SK-N-SH (cell line): ENCODE measurements at regions not wholly inside any gene's neighbourhood (a gene's known extent, or its start where the extent isn't known, plus 50 kb on each side); places are given as distances from the start of the nearest gene placed in this dataset.

Source experiments
- EP300 ChIP-seq, 2 experiments: IDR thresholded peaks; 2 replicates each; pipeline versions ENCODE4 v1.4.0 to v1.6.1; 2012; ENCODE audit warnings: borderline replicate concordance in 1 of 2, low read depth in 1 of 2, low read length in 1 of 2
- GATA2 ChIP-seq: sonication (generic); formaldehyde crosslinking; IDR thresholded peaks from 2 replicates; pipeline ENCODE4 v1.5.0; 2020; ENCODE audit warnings: mild to moderate bottlenecking, missing genetic modification reagents
- JUND ChIP-seq: IDR thresholded peaks from 2 replicates; pipeline ENCODE4 v1.4.0; 2012
- POLR2AphosphoS5 ChIP-seq: IDR thresholded peaks from 2 replicates; pipeline ENCODE4 v1.6.1; 2012; ENCODE audit warnings: low read depth, low read length
- RAD21 ChIP-seq: IDR thresholded peaks from 2 replicates; pipeline ENCODE4 v1.6.1; 2012; ENCODE audit warnings: mild to moderate bottlenecking, low read length
- RCOR1 ChIP-seq: fragments of 150-350 bp; IDR thresholded peaks from 2 replicates; pipeline ENCODE4 v1.6.1; 2017; ENCODE audit warnings: antibody characterized with exemption, low read length
- RFX5 ChIP-seq: IDR thresholded peaks from 2 replicates; pipeline ENCODE4 v1.6.1; 2012; ENCODE audit warnings: mild to moderate bottlenecking, improper control_type of control experiment, low read length
- TF ChIP-seq, protein P1 (sequence below): fragments of 200-600 bp; sonication (generic); IDR thresholded peaks from 2 replicates; pipeline ENCODE4 v1.6.1; 2017; ENCODE audit warnings: antibody characterized with exemption, mild to moderate bottlenecking, moderate library complexity
- TF ChIP-seq, protein P2 (sequence below): IDR thresholded peaks from 2 replicates; pipeline ENCODE4 v1.6.1; 2012; ENCODE audit warnings: mild to moderate bottlenecking, low read depth, low read length, moderate library complexity

DNA sequence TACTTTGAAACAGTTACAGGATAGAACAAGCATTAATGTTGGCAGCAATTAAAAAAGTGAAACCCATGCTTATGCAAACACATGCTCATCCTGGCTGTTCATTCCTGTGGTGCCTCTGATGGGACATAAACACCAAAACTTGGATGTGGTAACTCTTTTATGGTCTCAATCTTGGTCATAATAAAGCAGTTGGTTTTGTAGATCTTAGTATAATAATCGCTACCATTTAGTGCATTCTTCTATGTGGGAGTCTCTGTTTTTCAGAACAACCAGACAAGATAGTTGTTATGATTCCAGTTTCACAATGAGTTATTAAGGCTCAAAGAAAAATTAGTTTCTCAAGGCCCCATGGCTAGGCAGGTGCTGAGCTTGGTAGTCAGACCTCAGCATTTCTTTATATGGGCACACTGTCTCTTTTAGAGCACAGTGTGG, 184.0 kb downstream of the UTRN start:
- TF ChIP-seq POLR2AphosphoS5 = no peak
- TF ChIP-seq JUND = no peak
- TF ChIP-seq, protein P1, sequence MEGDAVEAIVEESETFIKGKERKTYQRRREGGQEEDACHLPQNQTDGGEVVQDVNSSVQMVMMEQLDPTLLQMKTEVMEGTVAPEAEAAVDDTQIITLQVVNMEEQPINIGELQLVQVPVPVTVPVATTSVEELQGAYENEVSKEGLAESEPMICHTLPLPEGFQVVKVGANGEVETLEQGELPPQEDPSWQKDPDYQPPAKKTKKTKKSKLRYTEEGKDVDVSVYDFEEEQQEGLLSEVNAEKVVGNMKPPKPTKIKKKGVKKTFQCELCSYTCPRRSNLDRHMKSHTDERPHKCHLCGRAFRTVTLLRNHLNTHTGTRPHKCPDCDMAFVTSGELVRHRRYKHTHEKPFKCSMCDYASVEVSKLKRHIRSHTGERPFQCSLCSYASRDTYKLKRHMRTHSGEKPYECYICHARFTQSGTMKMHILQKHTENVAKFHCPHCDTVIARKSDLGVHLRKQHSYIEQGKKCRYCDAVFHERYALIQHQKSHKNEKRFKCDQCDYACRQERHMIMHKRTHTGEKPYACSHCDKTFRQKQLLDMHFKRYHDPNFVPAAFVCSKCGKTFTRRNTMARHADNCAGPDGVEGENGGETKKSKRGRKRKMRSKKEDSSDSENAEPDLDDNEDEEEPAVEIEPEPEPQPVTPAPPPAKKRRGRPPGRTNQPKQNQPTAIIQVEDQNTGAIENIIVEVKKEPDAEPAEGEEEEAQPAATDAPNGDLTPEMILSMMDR = no peak
- TF ChIP-seq GATA2 (CRISPR knock-in tag) = no peak
- TF ChIP-seq EP300 (IDR thresholded peaks at IDR 0.05; ENCODE audit: borderline replicate concordance in 1 of 2, low read depth in 1 of 2, low read length in 1 of 2) = no peak
- no peak for TF ChIP-seq RAD21
- no peak for TF ChIP-seq RCOR1
- TF ChIP-seq RFX5 = no peak
- TF ChIP-seq, protein P2, sequence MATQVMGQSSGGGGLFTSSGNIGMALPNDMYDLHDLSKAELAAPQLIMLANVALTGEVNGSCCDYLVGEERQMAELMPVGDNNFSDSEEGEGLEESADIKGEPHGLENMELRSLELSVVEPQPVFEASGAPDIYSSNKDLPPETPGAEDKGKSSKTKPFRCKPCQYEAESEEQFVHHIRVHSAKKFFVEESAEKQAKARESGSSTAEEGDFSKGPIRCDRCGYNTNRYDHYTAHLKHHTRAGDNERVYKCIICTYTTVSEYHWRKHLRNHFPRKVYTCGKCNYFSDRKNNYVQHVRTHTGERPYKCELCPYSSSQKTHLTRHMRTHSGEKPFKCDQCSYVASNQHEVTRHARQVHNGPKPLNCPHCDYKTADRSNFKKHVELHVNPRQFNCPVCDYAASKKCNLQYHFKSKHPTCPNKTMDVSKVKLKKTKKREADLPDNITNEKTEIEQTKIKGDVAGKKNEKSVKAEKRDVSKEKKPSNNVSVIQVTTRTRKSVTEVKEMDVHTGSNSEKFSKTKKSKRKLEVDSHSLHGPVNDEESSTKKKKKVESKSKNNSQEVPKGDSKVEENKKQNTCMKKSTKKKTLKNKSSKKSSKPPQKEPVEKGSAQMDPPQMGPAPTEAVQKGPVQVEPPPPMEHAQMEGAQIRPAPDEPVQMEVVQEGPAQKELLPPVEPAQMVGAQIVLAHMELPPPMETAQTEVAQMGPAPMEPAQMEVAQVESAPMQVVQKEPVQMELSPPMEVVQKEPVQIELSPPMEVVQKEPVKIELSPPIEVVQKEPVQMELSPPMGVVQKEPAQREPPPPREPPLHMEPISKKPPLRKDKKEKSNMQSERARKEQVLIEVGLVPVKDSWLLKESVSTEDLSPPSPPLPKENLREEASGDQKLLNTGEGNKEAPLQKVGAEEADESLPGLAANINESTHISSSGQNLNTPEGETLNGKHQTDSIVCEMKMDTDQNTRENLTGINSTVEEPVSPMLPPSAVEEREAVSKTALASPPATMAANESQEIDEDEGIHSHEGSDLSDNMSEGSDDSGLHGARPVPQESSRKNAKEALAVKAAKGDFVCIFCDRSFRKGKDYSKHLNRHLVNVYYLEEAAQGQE = no peak
